ENCODE measurements at regions not wholly inside any gene's neighbourhood (a gene's known extent, or its start where the extent isn't known, plus 50 kb on each side); places are given as distances from the start of the nearest gene placed in this dataset.

DNA sequence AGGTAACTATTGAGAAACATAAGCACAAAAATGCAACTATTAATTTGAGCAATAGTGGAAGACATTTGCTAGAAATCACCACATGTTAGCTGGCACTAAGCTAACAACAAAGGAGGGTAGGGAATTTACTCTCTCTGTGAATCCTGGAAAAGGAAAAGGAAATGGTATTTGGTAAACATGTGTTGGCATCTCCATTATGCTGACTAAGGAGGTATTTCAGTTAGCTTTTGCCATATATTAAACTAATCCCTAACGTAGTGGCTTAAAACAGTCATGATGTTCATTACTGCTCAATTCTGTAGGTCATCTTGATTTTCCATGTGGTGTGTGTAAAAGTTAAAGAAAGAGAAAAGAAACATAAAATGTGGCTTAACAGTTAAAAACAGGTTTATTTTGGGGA, 1686.5 kb upstream of the PCDH7 start:
- TF ChIP-seq NFYB (IDR thresholded peaks at IDR 0.05; ENCODE audit: insufficient read depth, low read depth, low read length) (no peak), ZNF384 (IDR thresholded peaks at IDR 0.05; ENCODE audit: borderline replicate concordance, low read depth, low read length) (no peak), POLR2AphosphoS5 (IDR thresholded peaks at IDR 0.05; ENCODE audit: low read length) (no peak), ESRRA (IDR thresholded peaks at IDR 0.05; ENCODE audit: low read length) (no peak), POLR2A (IDR thresholded peaks at IDR 0.05; ENCODE audit: low read depth, low read length) (no peak), RAD51 (IDR thresholded peaks at IDR 0.05) (no peak), SMAD1 (IDR thresholded peaks at IDR 0.05; ENCODE audit: low read depth, partially characterized antibody) (no peak), HCFC1 (IDR thresholded peaks at IDR 0.05; ENCODE audit: low read length) (no peak), CREM (IDR thresholded peaks at IDR 0.05; ENCODE audit: low read depth) (no peak), EP300 (IDR thresholded peaks at IDR 0.05; ENCODE audit: borderline replicate concordance in 1 of 2, control insufficient read depth in 1 of 2, low read depth in 2 of 2, low read length in 2 of 2) (no peak), ZNF24 (IDR thresholded peaks at IDR 0.05) (no peak), TAF1 (IDR thresholded peaks at IDR 0.05; ENCODE audit: borderline replicate concordance, low read depth, low read length) (no peak)
- TF ChIP-seq, protein P1, sequence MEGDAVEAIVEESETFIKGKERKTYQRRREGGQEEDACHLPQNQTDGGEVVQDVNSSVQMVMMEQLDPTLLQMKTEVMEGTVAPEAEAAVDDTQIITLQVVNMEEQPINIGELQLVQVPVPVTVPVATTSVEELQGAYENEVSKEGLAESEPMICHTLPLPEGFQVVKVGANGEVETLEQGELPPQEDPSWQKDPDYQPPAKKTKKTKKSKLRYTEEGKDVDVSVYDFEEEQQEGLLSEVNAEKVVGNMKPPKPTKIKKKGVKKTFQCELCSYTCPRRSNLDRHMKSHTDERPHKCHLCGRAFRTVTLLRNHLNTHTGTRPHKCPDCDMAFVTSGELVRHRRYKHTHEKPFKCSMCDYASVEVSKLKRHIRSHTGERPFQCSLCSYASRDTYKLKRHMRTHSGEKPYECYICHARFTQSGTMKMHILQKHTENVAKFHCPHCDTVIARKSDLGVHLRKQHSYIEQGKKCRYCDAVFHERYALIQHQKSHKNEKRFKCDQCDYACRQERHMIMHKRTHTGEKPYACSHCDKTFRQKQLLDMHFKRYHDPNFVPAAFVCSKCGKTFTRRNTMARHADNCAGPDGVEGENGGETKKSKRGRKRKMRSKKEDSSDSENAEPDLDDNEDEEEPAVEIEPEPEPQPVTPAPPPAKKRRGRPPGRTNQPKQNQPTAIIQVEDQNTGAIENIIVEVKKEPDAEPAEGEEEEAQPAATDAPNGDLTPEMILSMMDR (IDR thresholded peaks at IDR 0.05 in 2 of 3, conservative IDR thresholded peaks at IDR 0.05 in 1 of 3; ENCODE audit: control insufficient read depth in 2 of 3, extremely low read depth in 1 of 3, insufficient read depth in 1 of 3, low read depth in 3 of 3, low read length in 3 of 3) = no peak
- TF ChIP-seq, protein P2, sequence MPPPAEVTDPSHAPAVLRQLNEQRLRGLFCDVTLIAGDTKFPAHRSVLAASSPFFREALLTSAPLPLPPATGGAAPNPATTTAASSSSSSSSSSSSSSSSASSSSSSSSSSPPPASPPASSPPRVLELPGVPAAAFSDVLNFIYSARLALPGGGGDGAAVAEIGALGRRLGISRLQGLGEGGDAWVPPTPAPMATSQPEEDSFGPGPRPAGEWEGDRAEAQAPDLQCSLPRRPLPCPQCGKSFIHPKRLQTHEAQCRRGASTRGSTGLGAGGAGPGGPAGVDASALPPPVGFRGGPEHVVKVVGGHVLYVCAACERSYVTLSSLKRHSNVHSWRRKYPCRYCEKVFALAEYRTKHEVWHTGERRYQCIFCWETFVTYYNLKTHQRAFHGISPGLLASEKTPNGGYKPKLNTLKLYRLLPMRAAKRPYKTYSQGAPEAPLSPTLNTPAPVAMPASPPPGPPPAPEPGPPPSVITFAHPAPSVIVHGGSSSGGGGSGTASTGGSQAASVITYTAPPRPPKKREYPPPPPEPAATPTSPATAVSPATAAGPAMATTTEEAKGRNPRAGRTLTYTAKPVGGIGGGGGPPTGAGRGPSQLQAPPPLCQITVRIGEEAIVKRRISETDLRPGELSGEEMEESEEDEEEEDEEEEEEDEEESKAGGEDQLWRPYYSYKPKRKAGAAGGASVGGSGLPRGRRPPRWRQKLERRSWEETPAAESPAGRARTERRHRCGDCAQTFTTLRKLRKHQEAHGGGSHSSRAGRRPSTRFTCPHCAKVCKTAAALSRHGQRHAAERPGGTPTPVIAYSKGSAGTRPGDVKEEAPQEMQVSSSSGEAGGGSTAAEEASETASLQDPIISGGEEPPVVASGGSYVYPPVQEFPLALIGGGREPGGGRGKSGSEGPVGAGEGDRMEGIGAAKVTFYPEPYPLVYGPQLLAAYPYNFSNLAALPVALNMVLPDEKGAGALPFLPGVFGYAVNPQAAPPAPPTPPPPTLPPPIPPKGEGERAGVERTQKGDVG (CRISPR knock-in tag; IDR thresholded peaks at IDR 0.05) = no peak

Measured in GM12878 (cell line).